Upper lobe of left lung (tissue), 6 donors: ENCODE measurements at regions not wholly inside any gene's neighbourhood (a gene's known extent, or its start where the extent isn't known, plus 50 kb on each side); places are given as distances from the start of the nearest gene placed in this dataset.

Experiments used
- ATAC-seq, 2 donors: fragments of 200-7000 bp; cut with Tn5 transposase; one replicate each; pipeline ENCODE4 v1.9.1; 2022; ENCODE audit warnings: mild to moderate bottlenecking in 2 of 2, moderate library complexity in 2 of 2; ENCODE audit not compliant: low FRiP score in 2 of 2
- DNase-seq, 2 donors: peaks; one replicate each; pipeline ENCODE4 v3.0.0-alpha.2; 2019 to 2020
- H3K27ac ChIP-seq, 4 donors: fragments of 200-600 bp; sonication (generic); one replicate each; pipeline ENCODE4 v1.5.1; 2016 to 2019
- H3K27me3 ChIP-seq, 4 donors: fragments of 200-600 bp; sonication (generic); one replicate each; pipeline ENCODE4 v1.5.1; 2017 to 2019
- H3K36me3 ChIP-seq, 4 donors: fragments of 200-600 bp; sonication (generic); one replicate each; pipeline ENCODE4 v1.5.1; 2016 to 2019
- H3K4me1 ChIP-seq, 4 donors: fragments of 200-600 bp; sonication (generic); one replicate each; pipeline ENCODE4 v1.5.1; 2018 to 2019
- H3K4me3 ChIP-seq, 4 donors: fragments of 200-600 bp; sonication (generic); one replicate each; pipeline ENCODE4 v1.5.1; 2017 to 2019; ENCODE audit warnings: mild to moderate bottlenecking in 2 of 4, moderate library complexity in 1 of 4
- H3K9me3 ChIP-seq, 4 donors: fragments of 200-600 bp; sonication (generic); one replicate each; pipeline ENCODE4 v1.5.1; 2018 to 2019
- EP300 ChIP-seq, 4 donors: sonication (generic); formaldehyde crosslinking; IDR thresholded peaks; one replicate each; pipeline ENCODE4 v1.5.1; 2017; ENCODE audit warnings: antibody characterized with exemption in 4 of 4, control low read depth in 2 of 4
- POLR2A ChIP-seq, 4 donors: fragments of 450-650 bp; IDR thresholded peaks; one replicate each; pipeline ENCODE4 v1.5.1; 2016 to 2017; ENCODE audit warnings: antibody characterized with exemption in 4 of 4, mild to moderate bottlenecking in 2 of 4
- POLR2AphosphoS5 ChIP-seq, 2 donors: sonication (generic); formaldehyde crosslinking; IDR thresholded peaks; one replicate each; pipeline ENCODE4 v1.5.1; 2017; ENCODE audit warnings: antibody characterized with exemption in 2 of 2
- WGBS, 2 donors: methylation state at CpG; one replicate each; pipeline ENCODE4 v1.1.5; 2017 to 2018; 5-methylcytosine and 5-hydroxymethylcytosine counted together
- TF ChIP-seq, protein P1 (sequence below), 6 experiments: fragments of 450-650 bp in 4 of 6; fragments of 200-600 bp in 2 of 6; sonication (generic) in 2 of 6; IDR thresholded peaks; one replicate each; pipeline ENCODE4 v1.5.1; 2016 to 2019; ENCODE audit warnings: antibody characterized with exemption in 6 of 6
- donor health status: DM: no; HTN: no; CAD: no; lungs with moderate emphysema.
- donor health status: DM: no; HTN: yes; CAD: no; lungs with severe emphysema.

DNA sequence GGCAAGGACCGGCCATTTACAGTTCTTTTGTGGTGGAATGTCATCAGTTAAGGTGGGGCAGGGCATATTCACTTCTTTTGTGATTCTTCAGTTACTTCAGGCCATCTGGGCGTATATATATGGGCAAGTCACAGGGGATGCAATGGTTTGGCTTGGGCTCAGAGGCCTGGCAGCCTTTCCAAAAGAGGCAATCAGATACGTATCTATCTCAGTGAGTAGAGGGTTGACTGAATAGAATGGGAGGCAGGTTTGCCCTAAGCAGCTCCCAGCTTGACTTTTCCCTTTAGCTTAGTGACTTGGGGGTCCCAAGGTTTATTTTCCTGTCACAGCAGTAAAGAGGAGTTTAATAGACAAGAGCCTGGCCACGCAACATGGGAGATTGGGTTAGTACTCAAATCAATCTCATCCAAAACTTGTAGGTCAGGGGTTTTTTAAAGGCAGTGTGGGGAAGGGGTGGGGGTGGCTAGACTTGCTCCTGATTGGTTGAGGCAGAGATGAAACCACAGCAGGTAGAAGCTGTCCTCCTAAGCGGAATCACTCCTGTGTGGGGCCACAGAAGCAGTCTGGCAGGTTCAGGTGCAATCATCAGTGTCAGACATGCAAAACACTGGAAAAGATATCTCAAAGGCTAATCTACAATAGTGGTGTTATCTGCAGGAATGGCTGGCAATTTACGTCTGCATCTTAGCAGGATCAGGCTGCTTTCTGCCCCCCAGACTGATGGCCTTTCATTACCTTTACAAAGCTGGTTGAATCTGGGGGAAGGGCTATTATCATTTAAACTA lies 112.9 kb downstream of the TLR5 start:
- no peak overlapping the region for H3K4me3 ChIP-seq
- 92 to 94% methylated on average over 5 to 6 of the region's 6 CpGs for WGBS, 2 donors
- TF ChIP-seq EP300 (IDR thresholded peaks at IDR 0.05) (no peak), POLR2AphosphoS5 (IDR thresholded peaks at IDR 0.05) (no peak), POLR2A (IDR thresholded peaks at IDR 0.05) (no peak)
- TF ChIP-seq, protein P1, sequence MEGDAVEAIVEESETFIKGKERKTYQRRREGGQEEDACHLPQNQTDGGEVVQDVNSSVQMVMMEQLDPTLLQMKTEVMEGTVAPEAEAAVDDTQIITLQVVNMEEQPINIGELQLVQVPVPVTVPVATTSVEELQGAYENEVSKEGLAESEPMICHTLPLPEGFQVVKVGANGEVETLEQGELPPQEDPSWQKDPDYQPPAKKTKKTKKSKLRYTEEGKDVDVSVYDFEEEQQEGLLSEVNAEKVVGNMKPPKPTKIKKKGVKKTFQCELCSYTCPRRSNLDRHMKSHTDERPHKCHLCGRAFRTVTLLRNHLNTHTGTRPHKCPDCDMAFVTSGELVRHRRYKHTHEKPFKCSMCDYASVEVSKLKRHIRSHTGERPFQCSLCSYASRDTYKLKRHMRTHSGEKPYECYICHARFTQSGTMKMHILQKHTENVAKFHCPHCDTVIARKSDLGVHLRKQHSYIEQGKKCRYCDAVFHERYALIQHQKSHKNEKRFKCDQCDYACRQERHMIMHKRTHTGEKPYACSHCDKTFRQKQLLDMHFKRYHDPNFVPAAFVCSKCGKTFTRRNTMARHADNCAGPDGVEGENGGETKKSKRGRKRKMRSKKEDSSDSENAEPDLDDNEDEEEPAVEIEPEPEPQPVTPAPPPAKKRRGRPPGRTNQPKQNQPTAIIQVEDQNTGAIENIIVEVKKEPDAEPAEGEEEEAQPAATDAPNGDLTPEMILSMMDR (IDR thresholded peaks at IDR 0.05) = no peak
- ATAC-seq (no peak), DNase-seq (no peak)
- H3K4me1 ChIP-seq = peaks cover 0 to 2% (median 0%) of the 10 kb centered on the region in 4 donors
- H3K27me3 ChIP-seq = no peaks in the 10 kb centered on the region
- H3K36me3 ChIP-seq = no peaks in the 10 kb centered on the region
- H3K9me3 ChIP-seq = no peaks in the 10 kb centered on the region
- no peak overlapping the region for H3K27ac ChIP-seq

DNA sequence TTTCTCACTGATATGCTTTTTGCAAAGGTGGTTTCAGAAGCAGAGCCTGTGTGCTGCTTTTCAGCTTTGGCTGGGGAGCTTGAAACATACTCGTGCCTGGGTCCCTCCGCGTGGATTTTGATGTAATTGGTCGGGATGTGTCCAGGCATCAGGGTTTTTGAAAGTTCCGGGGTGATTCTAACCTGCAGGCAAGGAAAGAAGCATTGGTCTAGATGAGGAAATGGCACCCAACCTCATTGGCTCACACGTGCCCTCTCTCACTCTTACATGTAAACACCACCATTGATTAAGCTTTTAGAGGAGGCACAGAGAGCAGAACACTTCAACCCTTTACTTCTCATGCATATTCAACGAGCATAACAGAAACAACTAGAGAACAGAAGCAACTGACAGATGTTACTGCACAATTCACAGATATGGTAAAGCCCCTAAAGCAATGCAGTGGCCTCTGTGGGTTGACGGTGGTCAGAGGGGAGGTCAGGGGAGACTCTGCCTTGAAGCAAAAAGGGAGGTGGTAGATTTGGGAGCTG lies 112.1 kb downstream of the TLR5 start:
- no peaks in the 10 kb centered on the region for H3K36me3 ChIP-seq

DNA sequence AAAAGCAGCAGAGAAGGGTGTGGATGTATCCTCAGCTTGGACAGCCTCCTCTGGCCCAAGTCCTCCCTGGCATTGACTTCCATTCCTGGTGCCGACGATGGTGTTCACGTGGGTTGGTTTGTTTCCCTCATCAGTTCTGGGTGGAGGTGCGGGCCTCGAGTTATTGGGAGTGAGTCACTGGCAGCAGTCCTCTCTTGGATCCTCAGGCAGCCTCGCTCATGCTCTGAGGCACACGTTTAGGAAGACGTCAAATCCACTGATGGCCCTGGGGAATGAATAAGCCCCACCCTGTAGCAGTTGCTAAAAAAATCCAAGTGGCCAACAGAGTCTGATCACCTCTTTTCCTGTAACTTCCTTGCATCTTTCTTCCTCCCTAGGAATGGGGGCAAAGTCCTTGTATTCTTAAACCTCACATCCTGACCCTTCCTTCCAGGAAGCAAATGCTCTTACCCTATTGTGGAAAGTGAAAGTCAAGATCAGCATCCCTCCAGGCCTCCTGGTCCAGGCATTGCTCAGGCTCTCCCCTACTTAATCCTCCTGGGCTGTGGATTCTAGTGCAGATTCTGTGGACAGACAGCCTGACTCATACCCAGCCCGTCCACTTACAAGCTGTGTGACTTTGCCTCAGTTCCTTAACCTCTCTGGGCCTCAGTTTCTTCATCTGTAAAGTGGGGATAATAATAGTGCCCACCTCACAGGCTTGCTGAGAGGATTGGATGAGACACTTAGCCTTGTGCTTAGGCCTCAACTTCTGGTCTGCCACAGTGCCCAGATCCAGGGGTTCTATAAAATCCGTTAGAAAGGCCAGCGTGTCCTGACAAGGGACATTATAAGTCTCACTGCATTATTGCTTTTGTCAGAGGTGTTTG lies 111.1 kb downstream of the TLR5 start:
- Histone ChIP-seq H3K9me3 (no peaks in the 10 kb centered on the region), H3K36me3 (no peaks in the 10 kb centered on the region), H3K27ac (no peak overlapping the region), H3K4me1 (no peaks in the 10 kb centered on the region), H3K4me3 (no peak overlapping the region), H3K27me3 (no peaks in the 10 kb centered on the region)
- WGBS, 2 donors = 77 to 96% methylated on average over 9 to 11 of the region's 11 CpGs
- DNase-seq = no peak
- peak; percentile 40 to 97 for ATAC-seq
- TF ChIP-seq, protein P1 (IDR thresholded peaks at IDR 0.05) = no peak
- TF ChIP-seq POLR2AphosphoS5 (IDR thresholded peaks at IDR 0.05) = no peak
- no peak for TF ChIP-seq POLR2A (IDR thresholded peaks at IDR 0.05)
- no peak for TF ChIP-seq EP300 (IDR thresholded peaks at IDR 0.05)

More for the DNA sequence above, 112.1 kb downstream of the TLR5 start:
- Histone ChIP-seq H3K27ac (no peak overlapping the region), H3K27me3 (no peaks in the 10 kb centered on the region), H3K4me3 (no peak overlapping the region), H3K9me3 (no peaks in the 10 kb centered on the region), H3K4me1 (peaks cover 0 to 2% (median 0%) of the 10 kb centered on the region in 4 donors)
- ATAC-seq (no peak), DNase-seq (no peak)
- no peak for TF ChIP-seq POLR2A (IDR thresholded peaks at IDR 0.05)
- no peak for TF ChIP-seq EP300 (IDR thresholded peaks at IDR 0.05)
- TF ChIP-seq, protein P1 (IDR thresholded peaks at IDR 0.05) = no peak
- TF ChIP-seq POLR2AphosphoS5 (IDR thresholded peaks at IDR 0.05) = no peak
- 86 to 90% methylated on average over 8 of the region's 8 CpGs for WGBS, 2 donors

DNA sequence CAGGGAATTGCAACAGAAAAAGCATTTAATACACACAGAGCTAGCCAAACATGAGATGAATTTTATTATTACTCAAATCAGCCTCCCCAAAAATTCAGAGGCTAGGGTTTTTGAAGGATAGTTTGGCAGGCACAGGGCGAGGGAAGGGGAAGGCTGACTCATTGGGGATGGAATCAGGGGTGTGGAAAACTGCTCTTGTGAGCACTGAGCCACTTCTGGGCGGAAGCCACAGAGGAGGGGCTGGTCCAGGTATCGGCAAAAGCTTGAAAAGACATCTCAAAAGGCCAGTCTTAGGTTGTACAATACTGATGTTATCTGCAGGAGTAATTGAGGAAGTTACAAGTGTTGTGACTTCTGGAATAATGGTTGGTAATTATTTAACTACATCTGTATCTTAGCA lies 109.4 kb downstream of the TLR5 start:
- no peaks in the 10 kb centered on the region for H3K27me3 ChIP-seq
- no peak overlapping the region for H3K4me3 ChIP-seq
- no peaks in the 10 kb centered on the region for H3K4me1 ChIP-seq
- ATAC-seq = peak in 1 of 2 donors; percentile 7
- no peaks in the 10 kb centered on the region for H3K36me3 ChIP-seq
- DNase-seq = no peak
- no peaks in the 10 kb centered on the region for H3K9me3 ChIP-seq
- TF ChIP-seq POLR2AphosphoS5 (IDR thresholded peaks at IDR 0.05) (no peak), POLR2A (IDR thresholded peaks at IDR 0.05) (no peak), EP300 (IDR thresholded peaks at IDR 0.05) (no peak)
- TF ChIP-seq, protein P1 (IDR thresholded peaks at IDR 0.05) = no peak
- H3K27ac ChIP-seq = no peak overlapping the region
- WGBS, 2 donors = 51 to 60% methylated on average over 3 of the region's 3 CpGs
